ENCODE measurements at regions not wholly inside any gene's neighbourhood (a gene's known extent, or its start where the extent isn't known, plus 50 kb on each side); places are given as distances from the start of the nearest gene placed in this dataset.
"Not testable (repeated sequence)": the region's sequence is repeated elsewhere in the genome, so short reads cannot be mapped to it uniquely, and the experiment has no call there.

- not testable (repeated sequence) for H3K4me3 ChIP-seq (ENCODE audit: low read length); H3K36me3 ChIP-seq (ENCODE audit: control insufficient read depth, insufficient read depth, low read length); H3K4me1 ChIP-seq (ENCODE audit: control insufficient read depth, insufficient read depth, low read length); H3K9ac ChIP-seq (ENCODE audit: low read length); H3K27ac ChIP-seq (ENCODE audit: low read depth, low read length); H3K27me3 ChIP-seq (ENCODE audit: control insufficient read depth, insufficient read depth, low read length)
These were observed 75.0 kb upstream of the RMP24 start for GRCh38 chr18:35897481-35897880.

- Histone ChIP-seq H3K4me3 (ENCODE audit: low read length) (no peak overlapping the region), H3K4me1 (ENCODE audit: control insufficient read depth, insufficient read depth, low read length) (no peaks in the 10 kb centered on the region), H3K27me3 (ENCODE audit: control insufficient read depth, insufficient read depth, low read length) (no peaks in the 10 kb centered on the region), H3K27ac (ENCODE audit: low read depth, low read length) (no peak overlapping the region), H3K36me3 (ENCODE audit: control insufficient read depth, insufficient read depth, low read length) (no peaks in the 10 kb centered on the region), H3K9ac (ENCODE audit: low read length) (no peak overlapping the region)
These were observed 68.0 kb upstream of the RMP24 start for GRCh38 chr18:35904389-35905037.

GRCh38 chr18:35905436-35905835 is 67.0 kb upstream of the RMP24 start:
- H3K27me3 ChIP-seq (ENCODE audit: control insufficient read depth, insufficient read depth, low read length) = no peaks in the 10 kb centered on the region
- H3K36me3 ChIP-seq (ENCODE audit: control insufficient read depth, insufficient read depth, low read length) = no peaks in the 10 kb centered on the region
- H3K27ac ChIP-seq (ENCODE audit: low read depth, low read length) = no peak overlapping the region
- H3K4me1 ChIP-seq (ENCODE audit: control insufficient read depth, insufficient read depth, low read length) = no peaks in the 10 kb centered on the region
- H3K4me3 ChIP-seq (ENCODE audit: low read length) = no peak overlapping the region
- H3K9ac ChIP-seq (ENCODE audit: low read length) = no peak overlapping the region

- H3K4me1 ChIP-seq (ENCODE audit: control insufficient read depth, insufficient read depth, low read length); H3K9ac ChIP-seq (ENCODE audit: low read length); H3K36me3 ChIP-seq (ENCODE audit: control insufficient read depth, insufficient read depth, low read length); H3K27ac ChIP-seq (ENCODE audit: low read depth, low read length); H3K4me3 ChIP-seq (ENCODE audit: low read length); H3K27me3 ChIP-seq (ENCODE audit: control insufficient read depth, insufficient read depth, low read length): not testable (repeated sequence)
These were observed 66.2 kb upstream of the RMP24 start for GRCh38 chr18:35906291-35906690.

GRCh38 chr18:35910327-35910726 is 62.2 kb upstream of the RMP24 start:
- no peaks in the 10 kb centered on the region for H3K4me1 ChIP-seq (ENCODE audit: control insufficient read depth, insufficient read depth, low read length)
- no peak overlapping the region for H3K27ac ChIP-seq (ENCODE audit: low read depth, low read length)
- H3K4me3 ChIP-seq (ENCODE audit: low read length) = no peak overlapping the region
- H3K36me3 ChIP-seq (ENCODE audit: control insufficient read depth, insufficient read depth, low read length) = no peaks in the 10 kb centered on the region
- H3K9ac ChIP-seq (ENCODE audit: low read length) = no peak overlapping the region
- H3K27me3 ChIP-seq (ENCODE audit: control insufficient read depth, insufficient read depth, low read length) = peaks cover 2% of the 10 kb centered on the region

GRCh38 chr18:35912332-35912731 is 60.1 kb upstream of the RMP24 start:
- no peaks in the 10 kb centered on the region for H3K36me3 ChIP-seq (ENCODE audit: control insufficient read depth, insufficient read depth, low read length)
- H3K27me3 ChIP-seq (ENCODE audit: control insufficient read depth, insufficient read depth, low read length) = peaks cover 2% of the 10 kb centered on the region
- H3K4me3 ChIP-seq (ENCODE audit: low read length) = no peak overlapping the region
- H3K27ac ChIP-seq (ENCODE audit: low read depth, low read length) = no peak overlapping the region
- H3K4me1 ChIP-seq (ENCODE audit: control insufficient read depth, insufficient read depth, low read length) = no peaks in the 10 kb centered on the region
- H3K9ac ChIP-seq (ENCODE audit: low read length) = no peak overlapping the region

GRCh38 chr18:35915056-35915455 is 57.4 kb upstream of the RMP24 start:
- H3K27me3 ChIP-seq (ENCODE audit: control insufficient read depth, insufficient read depth, low read length) = peaks cover 4% of the 10 kb centered on the region
- no peaks in the 10 kb centered on the region for H3K4me1 ChIP-seq (ENCODE audit: control insufficient read depth, insufficient read depth, low read length)
- H3K27ac ChIP-seq (ENCODE audit: low read depth, low read length) = no peak overlapping the region
- no peak overlapping the region for H3K4me3 ChIP-seq (ENCODE audit: low read length)
- no peak overlapping the region for H3K9ac ChIP-seq (ENCODE audit: low read length)
- no peaks in the 10 kb centered on the region for H3K36me3 ChIP-seq (ENCODE audit: control insufficient read depth, insufficient read depth, low read length)

GRCh38 chr18:35917043-35917442 is 55.4 kb upstream of the RMP24 start:
- Histone ChIP-seq H3K36me3 (ENCODE audit: control insufficient read depth, insufficient read depth, low read length) (no peaks in the 10 kb centered on the region), H3K4me3 (ENCODE audit: low read length) (no peak overlapping the region), H3K4me1 (ENCODE audit: control insufficient read depth, insufficient read depth, low read length) (no peaks in the 10 kb centered on the region), H3K27me3 (ENCODE audit: control insufficient read depth, insufficient read depth, low read length) (peaks cover 4% of the 10 kb centered on the region), H3K27ac (ENCODE audit: low read depth, low read length) (no peak overlapping the region), H3K9ac (ENCODE audit: low read length) (no peak overlapping the region)

- no peak overlapping the region for H3K4me3 ChIP-seq (ENCODE audit: low read length)
- H3K9ac ChIP-seq (ENCODE audit: low read length) = no peak overlapping the region
- no peaks in the 10 kb centered on the region for H3K4me1 ChIP-seq (ENCODE audit: control insufficient read depth, insufficient read depth, low read length)
- no peak overlapping the region for H3K27ac ChIP-seq (ENCODE audit: low read depth, low read length)
- peaks cover 2% of the 10 kb centered on the region for H3K27me3 ChIP-seq (ENCODE audit: control insufficient read depth, insufficient read depth, low read length)
- H3K36me3 ChIP-seq (ENCODE audit: control insufficient read depth, insufficient read depth, low read length) = no peaks in the 10 kb centered on the region
These were observed 53.9 kb upstream of the RMP24 start for GRCh38 chr18:35918564-35918963.

GRCh38 chr18:35919179-35919578 is 53.3 kb upstream of the RMP24 start:
- Histone ChIP-seq H3K9ac (ENCODE audit: low read length) (no peak overlapping the region), H3K4me3 (ENCODE audit: low read length) (no peak overlapping the region), H3K27me3 (ENCODE audit: control insufficient read depth, insufficient read depth, low read length) (peaks cover 2% of the 10 kb centered on the region), H3K36me3 (ENCODE audit: control insufficient read depth, insufficient read depth, low read length) (no peaks in the 10 kb centered on the region), H3K27ac (ENCODE audit: low read depth, low read length) (no peak overlapping the region), H3K4me1 (ENCODE audit: control insufficient read depth, insufficient read depth, low read length) (no peaks in the 10 kb centered on the region)

- Histone ChIP-seq H3K27ac (ENCODE audit: low read depth, low read length) (no peak overlapping the region), H3K27me3 (ENCODE audit: control insufficient read depth, insufficient read depth, low read length) (peaks cover 2% of the 10 kb centered on the region), H3K36me3 (ENCODE audit: control insufficient read depth, insufficient read depth, low read length) (no peaks in the 10 kb centered on the region), H3K4me1 (ENCODE audit: control insufficient read depth, insufficient read depth, low read length) (no peaks in the 10 kb centered on the region), H3K4me3 (ENCODE audit: low read length) (no peak overlapping the region), H3K9ac (ENCODE audit: low read length) (no peak overlapping the region)
These were observed 51.9 kb upstream of the RMP24 start for GRCh38 chr18:35920623-35921022.
